Ishikawa (cell line): ENCODE measurements at regions not wholly inside any gene's neighbourhood (a gene's known extent, or its start where the extent isn't known, plus 50 kb on each side); places are given as distances from the start of the nearest gene placed in this dataset.

ENCODE experiments used
- CEBPB ChIP-seq: IDR thresholded peaks from 2 replicates; pipeline ENCODE4 v1.6.1; 2012
- CREB1 ChIP-seq: IDR thresholded peaks from 2 replicates; pipeline ENCODE4 v1.6.1; 2012; ENCODE audit warnings: low read depth
- EGR1 ChIP-seq: IDR thresholded peaks from 2 replicates; pipeline ENCODE4 v1.6.1; 2012
- EP300 ChIP-seq: IDR thresholded peaks from 2 replicates; pipeline ENCODE4 v1.6.1; 2012; ENCODE audit warnings: borderline replicate concordance
- FOXM1 ChIP-seq: IDR thresholded peaks from 2 replicates; pipeline ENCODE4 v1.6.1; 2012; ENCODE audit warnings: low read depth, borderline replicate concordance
- MAX ChIP-seq: IDR thresholded peaks from 2 replicates; pipeline ENCODE4 v1.6.1; 2012
- NFIC ChIP-seq: IDR thresholded peaks from 2 replicates; pipeline ENCODE4 v1.6.1; 2012
- RAD21 ChIP-seq: IDR thresholded peaks from 2 replicates; pipeline ENCODE4 v1.6.1; 2012; ENCODE audit warnings: low read depth
- REST ChIP-seq: IDR thresholded peaks from 2 replicates; pipeline ENCODE4 v1.6.1; 2012; ENCODE audit warnings: low read depth, mild to moderate bottlenecking
- TAF1 ChIP-seq: IDR thresholded peaks from 2 replicates; pipeline ENCODE4 v1.6.1; 2012; ENCODE audit warnings: low read depth, mild to moderate bottlenecking
- TCF12 ChIP-seq: IDR thresholded peaks from 2 replicates; pipeline ENCODE4 v1.6.1; 2012; ENCODE audit warnings: low read depth
- TEAD4 ChIP-seq: IDR thresholded peaks from 2 replicates; pipeline ENCODE4 v1.6.1; 2012
- USF1 ChIP-seq: IDR thresholded peaks from 2 replicates; pipeline ENCODE4 v1.6.1; 2012
- YY1 ChIP-seq: IDR thresholded peaks from 2 replicates; pipeline ENCODE4 v1.6.1; 2012; ENCODE audit warnings: low read depth
- ZBTB7A ChIP-seq: IDR thresholded peaks from 2 replicates; pipeline ENCODE4 v1.6.1; 2012; ENCODE audit warnings: low read depth

GRCh38 chr14:65242732-65243134 lies 140.4 kb upstream of the MAX start:
- TF ChIP-seq EP300: no peak
- TF ChIP-seq TCF12: no peak
- no peak for TF ChIP-seq USF1
- TF ChIP-seq NFIC: no peak
- no peak for TF ChIP-seq TEAD4
- no peak for TF ChIP-seq MAX
- TF ChIP-seq RAD21: no peak
- TF ChIP-seq REST: no peak

- TF ChIP-seq TAF1: no peak
- no peak for TF ChIP-seq RAD21
- no peak for TF ChIP-seq ZBTB7A
Measured at GRCh38 chr14:65243766-65244442, 141.6 kb upstream of the MAX start.

- TF ChIP-seq RAD21 (no peak), NFIC (no peak), ZBTB7A (no peak), FOXM1 (no peak)
Measured at GRCh38 chr14:65249471-65250161, 147.3 kb upstream of the MAX start.

- TF ChIP-seq CREB1 (no peak), TCF12 (no peak), MAX (no peak), YY1 (no peak), TAF1 (no peak), EP300 (no peak), REST (no peak), NFIC (no peak), RAD21 (no peak), TEAD4 (no peak), CEBPB (no peak), EGR1 (no peak), ZBTB7A (no peak), FOXM1 (no peak), USF1 (no peak)
Measured at GRCh38 chr14:65250162-65250495, 147.8 kb upstream of the MAX start.

GRCh38 chr14:65251213-65251612 lies 148.9 kb upstream of the MAX start:
- no peak for TF ChIP-seq CEBPB
- TF ChIP-seq TEAD4: no peak

- TF ChIP-seq CEBPB (no peak), MAX (no peak), TCF12 (no peak), YY1 (no peak), EP300 (no peak), REST (no peak), TAF1 (no peak), CREB1 (no peak), USF1 (no peak), TEAD4 (no peak), NFIC (no peak), EGR1 (no peak), FOXM1 (no peak), ZBTB7A (no peak)
Measured at GRCh38 chr14:65252482-65253255, 150.4 kb upstream of the MAX start.
